Testis (tissue), 2 donors: ENCODE measurements at regions not wholly inside any gene's neighbourhood (a gene's known extent, or its start where the extent isn't known, plus 50 kb on each side); places are given as distances from the start of the nearest gene placed in this dataset.
"Not testable (repeated sequence)": the region's sequence is repeated elsewhere in the genome, so short reads cannot be mapped to it uniquely, and the experiment has no call there.

Experiments
- DNase-seq: peaks from one replicate; pipeline ENCODE4 v3.0.0-alpha.2; 2019
- H3K27ac ChIP-seq, 2 donors: fragments of 200-600 bp; sonication (generic); one replicate each; pipeline ENCODE4 v1.5.1; 2019
- H3K27me3 ChIP-seq: fragments of 200-600 bp; sonication (generic); one replicate; pipeline ENCODE4 v1.5.1; 2019
- H3K36me3 ChIP-seq: fragments of 200-600 bp; sonication (generic); one replicate; pipeline ENCODE4 v1.5.1; 2017; ENCODE audit warnings: low read depth; ENCODE audit errors: missing control alignments
- H3K4me1 ChIP-seq: fragments of 200-600 bp; sonication (generic); one replicate; pipeline ENCODE4 v1.5.1; 2019
- H3K4me3 ChIP-seq, 2 donors: fragments of 200-600 bp; sonication (generic); one replicate each; pipeline ENCODE4 v1.5.1; 2017 to 2019
- H3K9me3 ChIP-seq: fragments of 200-600 bp; sonication (generic); one replicate; pipeline ENCODE4 v1.5.1; 2017
- POLR2A ChIP-seq: fragments of 450-650 bp; IDR thresholded peaks from one replicate; pipeline ENCODE4 v1.6.1; 2017; ENCODE audit warnings: antibody characterized with exemption, mild to moderate bottlenecking, moderate library complexity
- WGBS, 2 donors: methylation state at CpG; one replicate each; pipeline ENCODE4 v1.1.5; 2018; 5-methylcytosine and 5-hydroxymethylcytosine counted together
- intact Hi-C: fragments of 100-400 bp; cut with DNase I; formaldehyde crosslinking; loops from one replicate; pipeline ENCODE4 v1.15.1; 2023; ENCODE audit warnings: low total_unique reads
- TF ChIP-seq, protein P1 (sequence below), 3 experiments: fragments of 450-650 bp in 2 of 3; fragments of 200-600 bp in 1 of 3; sonication (generic) in 1 of 3; IDR thresholded peaks; one replicate each; pipeline ENCODE4 v1.5.1; 2016 to 2019; ENCODE audit warnings: antibody characterized with exemption in 3 of 3, mild to moderate bottlenecking in 2 of 3, moderate library complexity in 1 of 3

DNA sequence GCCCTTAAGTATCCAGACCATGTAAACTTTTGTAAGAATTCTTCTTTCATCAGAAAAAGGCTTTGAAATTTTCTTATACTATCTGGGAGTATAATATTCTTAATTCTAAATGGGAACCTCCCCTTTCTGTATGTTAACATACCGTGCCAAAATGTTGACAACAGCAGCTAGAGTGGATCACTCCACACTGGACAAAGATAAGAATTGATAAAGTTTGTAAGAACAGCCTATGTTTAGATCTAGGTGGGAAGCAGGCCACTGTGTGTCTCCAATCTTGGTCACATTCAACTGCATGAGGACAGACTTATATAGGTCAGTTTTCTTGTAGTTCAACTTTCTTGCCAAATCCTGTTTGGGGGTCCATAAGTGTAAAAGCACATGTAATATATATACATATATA is 235.7 kb downstream of the RPIA start:
- DNase-seq: no peak
- H3K36me3 ChIP-seq: no peaks in the 10 kb centered on the region
- intact Hi-C loops: no loop called here

DNA sequence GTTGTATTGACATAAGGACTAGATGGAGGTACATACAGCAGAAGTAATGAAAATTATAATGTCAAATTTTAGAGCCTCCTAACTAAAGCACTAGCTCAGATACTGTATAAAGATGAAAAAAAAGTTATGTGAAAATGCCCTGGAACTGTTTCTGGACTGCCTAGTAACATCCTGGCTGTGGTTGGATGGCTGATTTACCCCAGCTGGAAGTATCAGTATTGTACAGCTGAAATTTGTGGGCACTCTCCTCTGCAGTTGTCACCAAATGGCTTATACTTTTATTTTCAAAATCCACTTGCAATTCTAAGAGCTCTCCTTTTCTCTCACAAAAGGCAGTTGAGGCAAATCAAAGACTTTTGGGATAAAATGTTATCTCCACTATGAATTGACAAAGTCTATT is 239.2 kb downstream of the RPIA start:
- H3K4me1 ChIP-seq: no peaks in the 10 kb centered on the region
- no peak overlapping the region for H3K27ac ChIP-seq
- no peaks in the 10 kb centered on the region for H3K27me3 ChIP-seq
- intact Hi-C loops: no loop called here
- no peaks in the 10 kb centered on the region for H3K9me3 ChIP-seq
- no peaks in the 10 kb centered on the region for H3K36me3 ChIP-seq
- TF ChIP-seq, protein P1, sequence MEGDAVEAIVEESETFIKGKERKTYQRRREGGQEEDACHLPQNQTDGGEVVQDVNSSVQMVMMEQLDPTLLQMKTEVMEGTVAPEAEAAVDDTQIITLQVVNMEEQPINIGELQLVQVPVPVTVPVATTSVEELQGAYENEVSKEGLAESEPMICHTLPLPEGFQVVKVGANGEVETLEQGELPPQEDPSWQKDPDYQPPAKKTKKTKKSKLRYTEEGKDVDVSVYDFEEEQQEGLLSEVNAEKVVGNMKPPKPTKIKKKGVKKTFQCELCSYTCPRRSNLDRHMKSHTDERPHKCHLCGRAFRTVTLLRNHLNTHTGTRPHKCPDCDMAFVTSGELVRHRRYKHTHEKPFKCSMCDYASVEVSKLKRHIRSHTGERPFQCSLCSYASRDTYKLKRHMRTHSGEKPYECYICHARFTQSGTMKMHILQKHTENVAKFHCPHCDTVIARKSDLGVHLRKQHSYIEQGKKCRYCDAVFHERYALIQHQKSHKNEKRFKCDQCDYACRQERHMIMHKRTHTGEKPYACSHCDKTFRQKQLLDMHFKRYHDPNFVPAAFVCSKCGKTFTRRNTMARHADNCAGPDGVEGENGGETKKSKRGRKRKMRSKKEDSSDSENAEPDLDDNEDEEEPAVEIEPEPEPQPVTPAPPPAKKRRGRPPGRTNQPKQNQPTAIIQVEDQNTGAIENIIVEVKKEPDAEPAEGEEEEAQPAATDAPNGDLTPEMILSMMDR (IDR thresholded peaks at IDR 0.05): no peak
- no peak for TF ChIP-seq POLR2A
- H3K4me3 ChIP-seq: no peak overlapping the region
- no peak for DNase-seq

More for the DNA sequence above, 235.7 kb downstream of the RPIA start:
- H3K27me3 ChIP-seq: no peaks in the 10 kb centered on the region
- no peaks in the 10 kb centered on the region for H3K9me3 ChIP-seq
- H3K27ac ChIP-seq: no peak overlapping the region
- 18 to 39% methylated on average over 1 of the region's 1 CpG for WGBS, 2 donors
- H3K4me1 ChIP-seq: no peaks in the 10 kb centered on the region
- TF ChIP-seq, protein P1 (IDR thresholded peaks at IDR 0.05): no peak
- TF ChIP-seq POLR2A: no peak
- no peak overlapping the region for H3K4me3 ChIP-seq

DNA sequence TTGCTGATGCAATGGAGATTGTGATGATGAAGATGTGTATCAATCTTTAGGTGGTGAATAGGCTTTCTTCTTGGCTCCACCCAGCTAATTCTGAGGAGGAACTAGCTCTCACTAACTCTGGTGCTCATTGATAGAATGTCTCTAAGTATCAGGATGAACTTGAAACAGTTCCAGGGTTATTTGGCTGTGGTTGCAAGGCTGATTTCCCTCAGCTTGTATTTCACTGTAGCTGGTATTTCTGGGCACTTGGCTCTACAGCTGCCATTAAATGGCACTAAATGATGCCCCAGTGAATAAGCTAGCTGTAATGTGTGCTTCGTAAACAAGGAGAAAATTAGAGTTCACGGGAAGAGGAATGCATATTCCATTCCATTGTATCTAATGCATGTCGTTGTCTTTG is 241.2 kb downstream of the RPIA start:
- Histone ChIP-seq H3K27me3 (no peaks in the 10 kb centered on the region), H3K4me3 (no peak overlapping the region), H3K36me3 (no peaks in the 10 kb centered on the region), H3K4me1 (no peaks in the 10 kb centered on the region), H3K9me3 (no peaks in the 10 kb centered on the region), H3K27ac (no peak overlapping the region)
- TF ChIP-seq, protein P1 (IDR thresholded peaks at IDR 0.05): no peak
- TF ChIP-seq POLR2A: no peak
- intact Hi-C loops: no loop called here
- WGBS, 2 donors: 85 to 91% methylated on average over 3 of the region's 3 CpGs
- no peak for DNase-seq

DNA sequence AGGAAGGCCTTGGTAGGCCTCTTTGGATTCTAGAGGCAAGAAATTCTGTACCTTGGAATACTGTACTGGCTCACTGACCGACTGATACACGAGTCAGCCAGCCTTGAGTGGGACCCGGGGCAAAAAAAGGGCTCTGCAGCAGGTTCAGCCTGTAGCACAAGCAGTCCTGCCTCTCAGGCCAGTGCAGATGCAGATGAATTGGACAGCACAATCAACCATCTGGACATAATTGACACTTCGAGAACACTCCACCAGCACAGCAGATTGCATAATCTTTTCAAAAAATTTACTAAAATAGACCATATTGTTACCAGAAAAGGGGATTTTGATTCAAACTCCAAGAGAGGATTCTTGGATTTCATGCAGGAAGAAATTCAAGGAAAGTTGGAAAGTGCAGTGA is 241.6 kb downstream of the RPIA start:
- intact Hi-C loops: no loop called here
- WGBS, 2 donors: 76 to 84% methylated on average over 4 of the region's 4 CpGs
- H3K27me3 ChIP-seq: no peaks in the 10 kb centered on the region
- no peak for DNase-seq
- H3K4me3 ChIP-seq: no peak overlapping the region
- TF ChIP-seq, protein P1 (IDR thresholded peaks at IDR 0.05): no peak
- TF ChIP-seq POLR2A: no peak
- no peak overlapping the region for H3K27ac ChIP-seq
- H3K36me3 ChIP-seq: no peaks in the 10 kb centered on the region
- no peaks in the 10 kb centered on the region for H3K9me3 ChIP-seq
- no peaks in the 10 kb centered on the region for H3K4me1 ChIP-seq

DNA sequence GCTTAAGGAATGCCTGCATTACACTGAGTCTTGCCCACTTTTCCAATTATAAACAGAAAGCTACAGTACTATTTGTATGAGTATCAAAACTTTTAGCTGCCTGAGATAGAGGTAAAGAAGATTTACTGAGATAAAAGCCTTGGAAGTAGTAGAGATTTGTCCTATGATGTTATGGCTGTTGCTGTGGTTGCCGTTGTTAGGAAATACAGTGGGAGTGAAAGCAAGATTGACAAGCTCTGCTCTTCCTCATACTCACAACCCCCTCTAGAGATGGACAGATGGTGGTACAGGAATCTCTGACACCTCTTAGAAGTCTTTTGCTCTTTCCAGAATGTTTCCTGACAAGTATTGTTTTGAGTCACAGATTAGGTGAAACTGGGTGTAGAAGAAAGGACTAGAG is 242.5 kb downstream of the RPIA start:
- no peaks in the 10 kb centered on the region for H3K9me3 ChIP-seq

DNA sequence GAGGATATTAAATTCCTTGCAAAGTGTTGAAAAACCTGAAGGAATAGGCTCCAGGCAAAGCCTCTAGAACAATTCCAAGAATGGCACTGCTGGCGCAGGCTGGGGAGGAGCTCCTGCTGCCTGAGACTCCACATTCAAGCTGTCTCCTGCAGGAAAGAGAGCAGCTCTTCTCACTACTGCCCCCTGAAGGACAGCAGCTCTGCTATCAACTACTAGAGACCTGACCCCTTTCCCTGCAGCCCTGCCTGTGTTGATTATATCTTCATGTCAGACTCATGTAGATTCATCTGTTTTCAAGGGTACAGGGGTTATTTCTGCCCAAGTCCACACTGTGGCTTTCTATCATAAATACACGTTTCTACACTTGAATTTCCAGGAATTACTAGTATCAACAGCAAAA is 249.7 kb downstream of the RPIA start:
- H3K36me3 ChIP-seq: not testable (repeated sequence)
- peak; percentile 65 for DNase-seq
- 49 to 51% methylated on average over 2 of the region's 2 CpGs for WGBS, 2 donors

More for the DNA sequence above, 242.5 kb downstream of the RPIA start:
- Histone ChIP-seq H3K27ac (no peak overlapping the region), H3K4me1 (no peaks in the 10 kb centered on the region), H3K36me3 (no peaks in the 10 kb centered on the region), H3K27me3 (no peaks in the 10 kb centered on the region), H3K4me3 (no peak overlapping the region)
- no peak for DNase-seq
- WGBS, 2 donors: 24 to 40% methylated on average over 1 of the region's 1 CpG
- intact Hi-C loops: no loop called here
- TF ChIP-seq, protein P1 (IDR thresholded peaks at IDR 0.05): peak in 1 of 3 experiments; percentile 11
- TF ChIP-seq POLR2A: no peak

More for the DNA sequence above, 249.7 kb downstream of the RPIA start:
- H3K27me3 ChIP-seq, intact Hi-C loops, H3K4me1 ChIP-seq, H3K27ac ChIP-seq, H3K4me3 ChIP-seq, H3K9me3 ChIP-seq: not testable (repeated sequence)
